HG03520 (cell line): ENCODE measurements at regions not wholly inside any gene's neighbourhood (a gene's known extent, or its start where the extent isn't known, plus 50 kb on each side); places are given as distances from the start of the nearest gene placed in this dataset.

ENCODE experiments used
- ATAC-seq: cut with Tn5 transposase; IDR thresholded peaks from one replicate; pipeline ENCODE4 v1.9.1; 2021; ENCODE audit warnings: mild to moderate bottlenecking, moderate library complexity; ENCODE audit not compliant: unreplicated experiment

GRCh38 chr1:87763483-87763882 is 434.8 kb downstream of the LMO4 start:
- ATAC-seq, result no peak

GRCh38 chr1:87765057-87765680 is 436.5 kb downstream of the LMO4 start:
- ATAC-seq, result no peak

- no peak for ATAC-seq
These were observed 437.0 kb downstream of the LMO4 start for GRCh38 chr1:87765681-87766070.

- ATAC-seq, result no peak
These were observed 438.1 kb downstream of the LMO4 start for GRCh38 chr1:87766737-87767136.

- ATAC-seq, result no peak
These were observed 450.2 kb downstream of the LMO4 start for GRCh38 chr1:87778896-87779295.

- no peak for ATAC-seq
These were observed 452.9 kb downstream of the LMO4 start for GRCh38 chr1:87781554-87781953.

GRCh38 chr1:87783315-87783714 is 454.6 kb downstream of the LMO4 start:
- ATAC-seq, result no peak

GRCh38 chr1:87785386-87785785 is 456.7 kb downstream of the LMO4 start:
- no peak for ATAC-seq

- ATAC-seq, result no peak
These were observed 457.5 kb downstream of the LMO4 start for GRCh38 chr1:87786229-87786628.

- no peak for ATAC-seq
These were observed 458.3 kb downstream of the LMO4 start for GRCh38 chr1:87786861-87787545.

GRCh38 chr1:87787551-87787950 is 458.9 kb downstream of the LMO4 start:
- no peak for ATAC-seq

- ATAC-seq, result no peak
These were observed 462.1 kb downstream of the LMO4 start for GRCh38 chr1:87790756-87791155.

- no peak for ATAC-seq
These were observed 463.5 kb downstream of the LMO4 start for GRCh38 chr1:87791931-87792740.

GRCh38 chr1:87794788-87795614 is 466.3 kb downstream of the LMO4 start:
- no peak for ATAC-seq

- ATAC-seq, result no peak
These were observed 467.1 kb downstream of the LMO4 start for GRCh38 chr1:87795615-87796337.

GRCh38 chr1:87796471-87796901 is 467.8 kb downstream of the LMO4 start:
- no peak for ATAC-seq

- ATAC-seq, result no peak
These were observed 470.8 kb downstream of the LMO4 start for GRCh38 chr1:87799451-87799850.

GRCh38 chr1:87800006-87800405 is 471.3 kb downstream of the LMO4 start:
- no peak for ATAC-seq

GRCh38 chr1:87803375-87803774 is 474.7 kb downstream of the LMO4 start:
- no peak for ATAC-seq

GRCh38 chr1:87804128-87804527 is 475.4 kb downstream of the LMO4 start:
- no peak for ATAC-seq
